WI38 (cell line): ENCODE measurements at regions not wholly inside any gene's neighbourhood (a gene's known extent, or its start where the extent isn't known, plus 50 kb on each side); places are given as distances from the start of the nearest gene placed in this dataset.

Source experiments
- H3K4me3 ChIP-seq: 2 replicates; pipeline ENCODE4 v1.5.1; 2011; ENCODE audit warnings: low read depth, mild to moderate bottlenecking, control low read depth, low read length
- CTCF ChIP-seq: IDR thresholded peaks from 2 replicates; pipeline ENCODE4 v1.5.1; 2012; ENCODE audit warnings: low read depth, mild to moderate bottlenecking, control low read depth, low read length

GRCh38 chr4:14834382-14834781 is 167.9 kb upstream of the CPEB2 start:
- no peak overlapping the region for H3K4me3 ChIP-seq
- TF ChIP-seq CTCF: no peak

GRCh38 chr4:14835288-14835687 is 167.0 kb upstream of the CPEB2 start:
- no peak overlapping the region for H3K4me3 ChIP-seq
- no peak for TF ChIP-seq CTCF

- H3K4me3 ChIP-seq: no peak overlapping the region
- TF ChIP-seq CTCF: no peak
Observed at GRCh38 chr4:14835708-14836425, 166.4 kb upstream of the CPEB2 start.

- no peak overlapping the region for H3K4me3 ChIP-seq
- TF ChIP-seq CTCF: no peak
Observed at GRCh38 chr4:14837860-14838259, 164.4 kb upstream of the CPEB2 start.

- H3K4me3 ChIP-seq: no peak overlapping the region
- TF ChIP-seq CTCF: no peak
Observed at GRCh38 chr4:14841801-14842768, 160.2 kb upstream of the CPEB2 start.

- TF ChIP-seq CTCF: no peak
- H3K4me3 ChIP-seq: no peak overlapping the region
Observed at GRCh38 chr4:14842964-14843630, 159.2 kb upstream of the CPEB2 start.
